T-cell (primary cell): ENCODE measurements at regions not wholly inside any gene's neighbourhood (a gene's known extent, or its start where the extent isn't known, plus 50 kb on each side); places are given as distances from the start of the nearest gene placed in this dataset.
"Not testable (repeated sequence)": the region's sequence is repeated elsewhere in the genome, so short reads cannot be mapped to it uniquely, and the experiment has no call there.

ENCODE experiments used
- ATAC-seq, 4 experiments: fragments of 200-7000 bp in 3 of 4; fragments of 150-1000 bp in 1 of 4; cut with Tn5 transposase; replicated peaks in 1 of 4; 1 replicate in 3 of 4; 2 replicates in 1 of 4; pipeline ENCODE4 v1.10.0; 2021; ENCODE audit warnings: moderate library complexity in 3 of 4, mild to moderate bottlenecking in 2 of 4, moderate number of reproducible peaks in 1 of 4
- CTCF ChIA-PET, 2 donors: fragments of 300-600 bp; sonication (Branson Sonifier 250); formaldehyde crosslinking; loops; one replicate each; lab custom pipeline; 2022; ENCODE audit warnings: antibody characterized with exemption in 2 of 2; lab: Charles Lee
- POLR2A ChIA-PET, 2 donors: fragments of 300-600 bp; sonication (Branson Sonifier 250); formaldehyde crosslinking; loops; one replicate each; lab custom pipeline; 2022; ENCODE audit warnings: antibody characterized with exemption in 2 of 2; lab: Charles Lee
- DNase-seq, 35 experiments: peaks; one replicate each; pipeline versions ENCODE4 v3.0.0 to v3.0.0-alpha.2; 2013 to 2023
- H3K27ac ChIP-seq: one replicate; pipeline ENCODE4 v1.5.1; 2013; ENCODE audit warnings: low read length
- H3K27me3 ChIP-seq, 2 experiments: replicated peaks in 1 of 2; 1 replicate in 1 of 2; 2 replicates in 1 of 2; pipeline versions ENCODE4 v1.6.1 to v1.7.0; 2013; ENCODE audit warnings: low read length in 1 of 2, mixed read lengths in 1 of 2; ENCODE audit not compliant: control insufficient read depth in 2 of 2, insufficient read depth in 2 of 2; ENCODE audit errors: extremely low read depth in 1 of 2
- H3K36me3 ChIP-seq, 2 donors: 1 replicate in 1 of 2; 2 replicates in 1 of 2; pipeline versions ENCODE4 v1.6.1 to v1.7.0; 2013; ENCODE audit warnings: low read length in 1 of 2; ENCODE audit not compliant: control insufficient read depth in 2 of 2, insufficient read depth in 1 of 2; ENCODE audit errors: extremely low read depth in 1 of 2
- H3K4me1 ChIP-seq, 2 experiments: 1 replicate in 1 of 2; 2 replicates in 1 of 2; pipeline versions ENCODE4 v1.6.1 to v1.7.0; 2013; ENCODE audit warnings: low read length in 2 of 2, mixed read lengths in 1 of 2; ENCODE audit not compliant: insufficient read depth in 2 of 2, control insufficient read depth in 1 of 2; ENCODE audit errors: extremely low read depth in 1 of 2
- H3K4me3 ChIP-seq, 2 donors: 1 replicate in 1 of 2; 2 replicates in 1 of 2; pipeline versions ENCODE4 v1.5.1 to v1.7.0; 2013; ENCODE audit warnings: mild to moderate bottlenecking in 2 of 2, low read length in 1 of 2, moderate library complexity in 1 of 2; ENCODE audit not compliant: control insufficient read depth in 1 of 2; ENCODE audit errors: extremely low read depth in 1 of 2
- H3K9me3 ChIP-seq: 2 replicates; pipeline ENCODE4 v1.7.0; 2013
- H3K27ac Mint-ChIP-seq, 2 donors: one replicate each; pipeline ENCODE4 v1.8.0; 2020 to 2021; ENCODE audit warnings: mild to moderate bottlenecking in 2 of 2, mixed read lengths in 2 of 2
- H3K27me3 Mint-ChIP-seq, 2 donors: one replicate each; pipeline ENCODE4 v1.8.0; 2021 to 2022; ENCODE audit warnings: mixed read lengths in 2 of 2
- H3K36me3 Mint-ChIP-seq: one replicate; pipeline ENCODE4 v1.8.0; 2021; ENCODE audit warnings: mixed read lengths
- H3K4me1 Mint-ChIP-seq, 3 donors: one replicate each; pipeline ENCODE4 v1.8.0; 2020 to 2022; ENCODE audit warnings: mixed read lengths in 3 of 3, mild to moderate bottlenecking in 1 of 3
- H3K4me3 Mint-ChIP-seq, 3 donors: one replicate each; pipeline ENCODE4 v1.8.0; 2020 to 2022; ENCODE audit warnings: mild to moderate bottlenecking in 3 of 3, mixed read lengths in 3 of 3, moderate library complexity in 3 of 3
- H3K9me3 Mint-ChIP-seq, 3 donors: one replicate each; pipeline ENCODE4 v1.8.0; 2020 to 2022; ENCODE audit warnings: mixed read lengths in 3 of 3
- WGBS: methylation state at CpG from one replicate; pipeline ENCODE4 v1.1.5; 2013; ENCODE audit warnings: missing lambda C conversion rate; ENCODE audit not compliant: insufficient coverage; 5-methylcytosine and 5-hydroxymethylcytosine counted together

DNA sequence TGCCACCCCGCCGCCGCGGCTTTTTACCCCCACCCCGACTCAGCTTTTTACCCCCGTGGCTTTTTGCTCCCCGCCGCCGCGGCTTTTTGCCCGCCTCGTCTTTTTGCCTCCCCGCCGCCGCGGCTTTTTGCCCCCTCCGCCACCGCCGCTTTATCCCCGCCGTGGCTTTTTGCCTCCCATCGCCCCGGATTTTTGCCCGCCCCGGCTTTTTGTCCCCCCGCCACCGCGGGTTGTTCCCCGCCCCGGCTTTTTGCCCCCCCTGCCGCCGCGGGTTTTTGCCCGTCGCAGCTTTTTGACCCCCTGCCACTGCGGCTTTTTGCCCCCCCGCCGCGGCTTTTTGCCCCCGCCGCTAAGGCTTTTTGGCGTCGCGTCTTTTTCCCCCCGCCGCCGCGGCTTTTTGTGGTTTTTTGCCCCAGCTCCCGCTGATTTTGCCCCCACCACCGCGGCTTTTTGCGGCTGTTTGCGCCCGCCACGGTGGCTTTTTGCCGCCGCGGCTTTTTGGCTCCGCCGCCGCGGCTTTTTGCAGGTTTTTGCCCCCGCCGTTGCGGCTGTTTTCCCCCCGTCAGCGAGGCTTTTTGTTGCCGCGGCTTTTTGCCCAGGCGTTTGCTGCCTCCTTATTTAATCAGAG, 597.2 kb downstream of the GOLGA6L6 start:
- H3K4me1 ChIP-seq = no peaks in the 10 kb centered on the region
- H3K9me3 ChIP-seq = peaks cover 3% of the 10 kb centered on the region
- Mint-ChIP-seq H3K36me3 (no peaks in the 10 kb centered on the region), H3K4me3 (peak overlapping the region in 1 of 3 donors; percentile 30), H3K27ac (no peak overlapping the region), H3K4me1 (no peaks in the 10 kb centered on the region), H3K9me3 (peaks cover 6 to 26% (median 9%) of the 10 kb centered on the region in 3 donors), H3K27me3 (peaks cover 4 to 29% of the 10 kb centered on the region in 2 donors)
- WGBS = 41% methylated on average over 39 of the region's 70 CpGs
- no peak overlapping the region for H3K4me3 ChIP-seq
- peaks cover 0 to 11% of the 10 kb centered on the region in 2 experiments for H3K27me3 ChIP-seq
- no peak for ATAC-seq
- H3K27ac ChIP-seq = no peak overlapping the region
- H3K36me3 ChIP-seq = no peaks in the 10 kb centered on the region
- DNase-seq = no peak
- CTCF ChIA-PET = no interaction called here
- POLR2A ChIA-PET = no interaction called here

DNA sequence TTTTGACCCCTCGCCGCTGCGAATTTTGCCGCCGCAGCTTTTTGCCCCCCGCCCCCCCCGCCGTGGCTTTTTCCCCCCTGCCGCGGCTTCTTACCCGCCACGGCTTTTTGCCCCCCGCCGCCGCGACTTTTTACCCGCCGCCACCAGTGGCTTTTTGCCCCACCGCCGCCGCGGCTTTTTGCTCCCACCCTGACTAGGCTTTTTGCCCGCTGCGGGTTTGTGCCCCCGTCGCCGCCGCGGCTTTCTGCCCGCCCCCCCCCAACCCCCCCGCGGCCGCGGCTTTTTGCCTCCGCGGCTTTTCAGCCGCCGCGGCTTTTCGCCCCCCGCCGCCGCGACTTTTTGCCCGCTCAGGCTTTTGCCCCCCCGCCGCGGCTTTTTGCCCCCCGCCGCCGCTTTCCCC, 598.1 kb downstream of the GOLGA6L6 start:
- 42% methylated on average over 9 of the region's 51 CpGs for whole genome bisulfite sequencing
- ChIA-PET CTCF (no interaction called here), POLR2A (no interaction called here)
- DNase-seq = no peak
- H3K9me3 Mint-ChIP-seq = peaks cover 7 to 25% (median 9%) of the 10 kb centered on the region in 3 donors
- H3K27me3 Mint-ChIP-seq = peaks cover 4 to 29% of the 10 kb centered on the region in 2 donors
- Histone ChIP-seq H3K27me3 (peaks cover 0 to 11% of the 10 kb centered on the region in 2 experiments), H3K4me1 (no peaks in the 10 kb centered on the region), H3K27ac (no peak overlapping the region), H3K9me3 (peaks cover 3% of the 10 kb centered on the region), H3K36me3 (no peaks in the 10 kb centered on the region), H3K4me3 (no peak overlapping the region)
- H3K27ac Mint-ChIP-seq = no peak overlapping the region
- no peaks in the 10 kb centered on the region for H3K36me3 Mint-ChIP-seq
- ATAC-seq = no peak
- H3K4me1 Mint-ChIP-seq = no peaks in the 10 kb centered on the region
- peak overlapping the region in 1 of 3 donors; percentile 42 for H3K4me3 Mint-ChIP-seq

DNA sequence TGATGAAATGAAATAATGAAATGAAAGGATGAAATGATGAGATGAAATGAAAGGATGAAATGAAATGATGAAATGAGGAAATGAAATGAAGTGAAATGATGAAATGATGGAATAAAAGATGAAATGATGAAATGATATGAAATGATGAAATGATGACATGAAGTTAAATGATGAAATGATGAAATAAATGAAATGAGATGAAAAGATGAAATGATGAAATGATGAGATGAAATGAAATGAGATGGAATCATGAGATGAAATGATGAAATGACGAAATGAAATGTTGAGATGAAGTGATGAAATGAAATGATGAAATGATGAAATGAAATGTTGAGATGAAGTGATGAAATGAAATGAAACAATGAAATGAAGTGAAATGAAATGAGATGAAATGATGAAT, 638.3 kb downstream of the GOLGA6L6 start:
- WGBS = 45% methylated on average over 1 of the region's 1 CpG
- H3K36me3 ChIP-seq, H3K27me3 Mint-ChIP-seq, ATAC-seq, H3K27me3 ChIP-seq, H3K9me3 ChIP-seq, H3K27ac Mint-ChIP-seq, POLR2A ChIA-PET, CTCF ChIA-PET, H3K4me3 ChIP-seq, H3K36me3 Mint-ChIP-seq, H3K4me3 Mint-ChIP-seq, H3K27ac ChIP-seq, H3K4me1 ChIP-seq, H3K4me1 Mint-ChIP-seq, DNase-seq: not testable (repeated sequence)
- peaks cover 18 to 24% (median 21%) of the 10 kb centered on the region in 3 donors for H3K9me3 Mint-ChIP-seq

DNA sequence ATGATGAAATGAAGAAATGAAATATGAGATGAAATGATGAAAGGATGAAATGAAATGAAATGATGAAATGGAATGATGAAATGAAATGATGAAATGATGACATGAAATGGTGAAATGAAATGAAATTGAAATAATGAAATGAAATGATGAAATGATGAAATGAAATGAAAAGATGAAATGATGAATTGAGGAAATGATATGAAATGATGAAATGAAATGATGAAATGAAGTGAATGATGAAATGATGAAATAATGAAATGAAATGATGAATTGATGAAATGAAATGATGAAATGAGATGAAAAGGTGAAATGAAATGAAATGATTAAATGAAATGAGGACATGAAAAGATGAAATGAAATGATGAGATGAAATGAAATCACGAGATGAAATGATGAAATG, 639.2 kb downstream of the GOLGA6L6 start:
- H3K27me3 ChIP-seq, H3K27ac ChIP-seq, H3K27me3 Mint-ChIP-seq, H3K4me1 Mint-ChIP-seq, DNase-seq, ATAC-seq, H3K27ac Mint-ChIP-seq, H3K36me3 ChIP-seq, H3K4me1 ChIP-seq, H3K36me3 Mint-ChIP-seq, H3K4me3 Mint-ChIP-seq, CTCF ChIA-PET, POLR2A ChIA-PET, H3K4me3 ChIP-seq, H3K9me3 ChIP-seq: not testable (repeated sequence)
- peaks cover 20 to 27% (median 21%) of the 10 kb centered on the region in 3 donors for H3K9me3 Mint-ChIP-seq
- WGBS = 67% methylated on average over 1 of the region's 1 CpG

DNA sequence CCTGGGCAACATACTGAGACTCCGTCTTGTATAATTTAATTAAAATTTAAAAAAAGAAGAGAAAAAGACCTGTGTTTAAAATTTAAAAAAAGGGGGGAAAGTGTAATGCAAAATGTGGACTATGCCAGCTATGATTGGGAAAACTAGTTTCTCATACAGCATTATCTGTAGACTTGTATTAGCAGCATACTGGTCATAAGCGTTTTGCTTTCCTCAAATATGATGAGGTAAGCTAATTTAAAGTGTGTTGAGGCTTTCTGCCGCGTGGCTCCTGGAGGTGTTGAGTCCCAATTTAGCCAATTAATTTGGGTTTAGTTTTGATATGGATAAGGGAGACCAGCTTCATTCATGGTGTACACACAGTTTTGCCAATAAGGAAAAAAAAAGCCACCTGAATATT, 640.2 kb downstream of the GOLGA6L6 start:
- peaks cover 21 to 28% (median 23%) of the 10 kb centered on the region in 3 donors for H3K9me3 Mint-ChIP-seq
- H3K36me3 Mint-ChIP-seq, DNase-seq, H3K4me3 ChIP-seq, H3K4me1 ChIP-seq, H3K36me3 ChIP-seq, CTCF ChIA-PET, H3K27me3 ChIP-seq, POLR2A ChIA-PET, H3K4me1 Mint-ChIP-seq, ATAC-seq, H3K4me3 Mint-ChIP-seq, H3K27me3 Mint-ChIP-seq, H3K9me3 ChIP-seq, H3K27ac ChIP-seq, H3K27ac Mint-ChIP-seq: not testable (repeated sequence)
- no CpG with 5 or more reads among the region's 4 CpGs for WGBS

DNA sequence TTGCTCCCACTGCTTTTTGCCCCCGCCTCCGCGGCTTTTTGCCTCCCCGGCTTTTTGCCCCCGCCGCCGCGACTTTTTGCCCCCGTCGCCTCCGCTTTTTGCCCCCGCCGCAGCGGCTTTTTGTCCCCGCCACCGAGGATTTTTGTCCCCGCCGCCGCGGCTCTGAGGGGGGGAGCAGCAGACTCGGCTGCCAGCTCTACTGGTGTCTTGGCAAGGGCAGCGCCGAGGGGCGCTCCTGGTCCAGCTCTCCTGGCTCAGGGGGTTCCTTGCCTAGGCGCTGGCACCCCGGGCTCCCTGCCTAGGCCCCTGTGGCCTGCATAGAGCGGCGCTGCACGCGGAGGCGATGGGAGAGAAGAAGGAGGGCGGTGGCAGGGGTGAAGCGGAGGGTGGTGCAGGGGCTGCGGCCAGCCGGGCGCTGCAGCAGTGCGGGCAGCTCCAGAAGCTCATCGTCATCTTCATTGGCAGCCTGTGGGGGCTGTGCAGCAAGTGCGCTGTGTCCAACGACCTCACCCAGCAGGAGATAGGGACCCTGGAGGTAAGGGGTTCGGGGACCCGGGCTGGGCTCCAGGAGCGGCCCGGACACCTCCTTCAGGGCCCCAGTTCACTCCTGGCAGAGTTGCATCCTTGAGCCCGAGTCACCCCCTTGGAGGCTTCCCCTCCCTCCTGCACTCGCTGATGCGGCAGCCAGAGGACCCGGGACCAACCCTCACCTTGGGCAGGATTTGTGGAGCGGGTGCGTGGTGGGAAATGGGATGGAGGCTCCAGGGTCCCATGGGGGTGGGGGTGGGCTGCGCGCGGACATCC, 642.4 kb downstream of the GOLGA6L6 start:
- CTCF ChIA-PET = no interaction called here
- Mint-ChIP-seq H3K27me3 (no peaks in the 10 kb centered on the region), H3K4me3 (no peak overlapping the region), H3K4me1 (no peaks in the 10 kb centered on the region), H3K36me3 (no peaks in the 10 kb centered on the region), H3K9me3 (peaks cover 17 to 29% (median 23%) of the 10 kb centered on the region in 3 donors), H3K27ac (no peak overlapping the region)
- Histone ChIP-seq H3K4me3 (no peak overlapping the region), H3K4me1 (no peaks in the 10 kb centered on the region), H3K27ac (no peak overlapping the region), H3K36me3 (no peaks in the 10 kb centered on the region), H3K9me3 (no peaks in the 10 kb centered on the region), H3K27me3 (peaks cover 0 to 5% of the 10 kb centered on the region in 2 experiments)
- DNase-seq = peak in 1 of 35 experiments; percentile 2
- POLR2A ChIA-PET = no interaction called here
- WGBS = 65% methylated on average over 27 of the region's 53 CpGs
- ATAC-seq = no peak
